Transverse colon (tissue), 4 donors: ENCODE measurements at regions not wholly inside any gene's neighbourhood (a gene's known extent, or its start where the extent isn't known, plus 50 kb on each side); places are given as distances from the start of the nearest gene placed in this dataset.

Source experiments
- DNase-seq: peaks from one replicate; pipeline ENCODE4 v3.0.0-alpha.2; 2019
- H3K27ac ChIP-seq, 4 donors: fragments of 200-600 bp; sonication (generic); 2 replicates each; pipeline ENCODE4 v1.5.1; 2016 to 2018; ENCODE audit warnings: inconsistent platforms in 4 of 4
- H3K27me3 ChIP-seq: fragments of 200-600 bp; sonication (generic); 2 replicates; pipeline ENCODE4 v1.5.1; 2017; ENCODE audit warnings: inconsistent platforms
- H3K36me3 ChIP-seq, 4 donors: fragments of 200-600 bp; sonication (generic); 2 replicates each; pipeline ENCODE4 v1.5.1; 2017 to 2019; ENCODE audit warnings: inconsistent platforms in 4 of 4
- H3K4me1 ChIP-seq, 4 donors: fragments of 200-600 bp; sonication (generic); 2 replicates each; pipeline ENCODE4 v1.5.1; 2017 to 2020; ENCODE audit warnings: inconsistent platforms in 4 of 4
- H3K4me3 ChIP-seq, 4 donors: fragments of 200-600 bp; sonication (generic); 1 replicate in 1 of 4; 2 replicates in 3 of 4; pipeline versions ENCODE4 v1.5.1 to v1.6.1; 2017 to 2019; ENCODE audit warnings: inconsistent platforms in 4 of 4
- H3K9me3 ChIP-seq, 2 donors: fragments of 200-600 bp; sonication (generic); 2 replicates each; pipeline ENCODE4 v1.5.1; 2017 to 2019; ENCODE audit warnings: inconsistent platforms in 2 of 2
- EP300 ChIP-seq: sonication (generic); formaldehyde crosslinking; IDR thresholded peaks from one replicate; pipeline ENCODE4 v1.6.1; 2017; ENCODE audit warnings: antibody characterized with exemption, low read depth
- POLR2A ChIP-seq: fragments of 450-650 bp; IDR thresholded peaks from one replicate; pipeline ENCODE4 v1.6.1; 2016; ENCODE audit warnings: antibody characterized with exemption, mild to moderate bottlenecking, moderate library complexity
- POLR2AphosphoS5 ChIP-seq, 3 donors: sonication (generic); formaldehyde crosslinking; IDR thresholded peaks; one replicate each; pipeline ENCODE4 v1.6.1; 2016; ENCODE audit warnings: antibody characterized with exemption in 3 of 3
- WGBS, 2 donors: methylation state at CpG; one replicate each; pipeline ENCODE4 v1.1.5; 2018; ENCODE audit warnings: low coverage in 1 of 2; 5-methylcytosine and 5-hydroxymethylcytosine counted together
- in situ Hi-C, 4 donors: fragments of 200-750 bp; cut with MboI; loops; one replicate each; pipeline versions ENCODE4 v1.15.0 to v1.15.1; 2017; ENCODE audit warnings: low sequenced_read_pairs in 3 of 4, low pct_ligation_motif_present in 1 of 4, low pct_unique_long_range_greater_than_20kb in 1 of 4
- intact Hi-C: fragments of 100-400 bp; cut with DNase I; formaldehyde crosslinking; loops from one replicate; pipeline ENCODE4 v1.15.1; 2023; ENCODE audit warnings: low total_unique reads
- TF ChIP-seq, protein P1 (sequence below), 5 experiments: fragments of 200-600 bp in 3 of 5; fragments of 450-650 bp in 2 of 5; sonication (generic) in 3 of 5; IDR thresholded peaks; 1 replicate in 2 of 5; 2 replicates in 3 of 5; pipeline ENCODE4 v1.5.1; 2016 to 2017; ENCODE audit warnings: antibody characterized with exemption in 5 of 5, inconsistent platforms in 3 of 5, mild to moderate bottlenecking in 2 of 5, moderate library complexity in 1 of 5

DNA sequence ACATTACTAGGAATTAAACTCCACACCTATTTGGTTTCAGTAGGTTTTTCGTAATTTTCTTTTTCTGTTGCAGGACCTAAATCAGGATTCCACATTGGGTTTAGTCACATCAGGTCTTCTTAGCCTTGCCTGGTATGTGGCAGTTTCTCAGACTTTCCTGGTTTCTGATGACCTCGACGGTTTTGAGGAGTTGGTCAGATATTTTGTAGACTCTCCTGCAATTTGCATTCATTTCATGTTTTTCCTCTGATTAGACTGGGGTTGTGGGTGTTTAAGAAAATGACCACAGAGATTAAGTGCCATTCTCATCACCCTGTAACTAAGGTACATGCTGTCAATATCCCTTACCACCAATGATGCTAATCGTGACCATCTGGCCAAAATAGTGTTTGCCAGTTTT is 97.3 kb upstream of the ST6GAL2 start:
- TF ChIP-seq POLR2AphosphoS5 (IDR thresholded peaks at IDR 0.05), result no peak
- no peak for TF ChIP-seq POLR2A
- no peak for TF ChIP-seq EP300
- TF ChIP-seq, protein P1, sequence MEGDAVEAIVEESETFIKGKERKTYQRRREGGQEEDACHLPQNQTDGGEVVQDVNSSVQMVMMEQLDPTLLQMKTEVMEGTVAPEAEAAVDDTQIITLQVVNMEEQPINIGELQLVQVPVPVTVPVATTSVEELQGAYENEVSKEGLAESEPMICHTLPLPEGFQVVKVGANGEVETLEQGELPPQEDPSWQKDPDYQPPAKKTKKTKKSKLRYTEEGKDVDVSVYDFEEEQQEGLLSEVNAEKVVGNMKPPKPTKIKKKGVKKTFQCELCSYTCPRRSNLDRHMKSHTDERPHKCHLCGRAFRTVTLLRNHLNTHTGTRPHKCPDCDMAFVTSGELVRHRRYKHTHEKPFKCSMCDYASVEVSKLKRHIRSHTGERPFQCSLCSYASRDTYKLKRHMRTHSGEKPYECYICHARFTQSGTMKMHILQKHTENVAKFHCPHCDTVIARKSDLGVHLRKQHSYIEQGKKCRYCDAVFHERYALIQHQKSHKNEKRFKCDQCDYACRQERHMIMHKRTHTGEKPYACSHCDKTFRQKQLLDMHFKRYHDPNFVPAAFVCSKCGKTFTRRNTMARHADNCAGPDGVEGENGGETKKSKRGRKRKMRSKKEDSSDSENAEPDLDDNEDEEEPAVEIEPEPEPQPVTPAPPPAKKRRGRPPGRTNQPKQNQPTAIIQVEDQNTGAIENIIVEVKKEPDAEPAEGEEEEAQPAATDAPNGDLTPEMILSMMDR (IDR thresholded peaks at IDR 0.05), result no peak
- no peak for DNase-seq
- in situ Hi-C loops (no loop called here), intact Hi-C loops (no loop called here)
- H3K9me3 ChIP-seq, result no peaks in the 10 kb centered on the region
- H3K36me3 ChIP-seq, result no peaks in the 10 kb centered on the region
- H3K4me1 ChIP-seq, result no peaks in the 10 kb centered on the region
- no peaks in the 10 kb centered on the region for H3K27me3 ChIP-seq
- no peak overlapping the region for H3K27ac ChIP-seq
- no peak overlapping the region for H3K4me3 ChIP-seq
- WGBS, 2 donors, result 91 to 97% methylated on average over 4 of the region's 4 CpGs

DNA sequence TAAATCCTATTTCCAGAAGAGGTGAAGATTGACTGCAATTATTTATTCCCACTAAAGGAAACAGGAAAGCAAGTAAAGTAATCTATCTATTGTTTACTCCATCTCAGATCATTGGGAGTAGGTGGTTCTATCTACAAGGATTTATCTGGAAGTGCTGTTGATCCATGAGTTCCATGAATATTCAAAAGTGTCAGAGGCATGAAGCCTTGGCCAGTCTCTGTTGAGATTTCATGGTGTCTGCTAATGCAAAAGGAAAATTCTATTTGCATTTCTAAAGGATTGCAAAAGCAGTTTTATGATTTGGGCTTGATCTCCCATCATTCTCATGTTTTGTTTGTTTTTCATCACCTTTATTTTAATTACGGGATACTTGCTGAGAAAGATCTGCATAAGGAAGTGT is 102.4 kb upstream of the ST6GAL2 start:
- intact Hi-C loops, result no loop called here
- WGBS, 2 donors, result 27 to 39% methylated on average over 1 of the region's 1 CpG
- Histone ChIP-seq H3K4me3 (no peak overlapping the region), H3K27ac (no peak overlapping the region), H3K36me3 (no peaks in the 10 kb centered on the region), H3K4me1 (no peaks in the 10 kb centered on the region), H3K9me3 (no peaks in the 10 kb centered on the region), H3K27me3 (no peaks in the 10 kb centered on the region)
- no peak for DNase-seq
- TF ChIP-seq, protein P1 (IDR thresholded peaks at IDR 0.05), result no peak
- TF ChIP-seq POLR2A, result no peak
- TF ChIP-seq POLR2AphosphoS5 (IDR thresholded peaks at IDR 0.05), result no peak
- no peak for TF ChIP-seq EP300
- in situ Hi-C loops, result no loop called here

DNA sequence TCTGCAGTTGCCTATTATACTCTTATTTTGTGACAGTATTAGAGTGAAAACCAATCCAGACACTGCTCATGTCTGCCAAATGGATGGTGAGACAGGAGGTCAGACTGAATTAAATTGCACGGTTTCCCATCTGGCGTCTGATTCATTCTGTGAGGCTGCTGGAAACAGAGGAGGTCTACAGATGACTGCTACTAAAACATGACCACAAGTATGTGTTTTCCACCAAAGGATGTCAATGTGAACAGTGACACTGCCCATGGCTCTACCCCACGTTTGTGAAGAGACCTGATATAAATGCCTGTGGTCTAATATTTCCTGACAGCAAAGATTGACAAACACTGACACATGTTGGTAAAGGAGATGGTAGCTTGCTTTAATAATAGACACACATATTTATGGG is 104.3 kb upstream of the ST6GAL2 start:
- in situ Hi-C loops, result no loop called here
- WGBS, 2 donors, result 51 to 68% methylated on average over 3 of the region's 3 CpGs

DNA sequence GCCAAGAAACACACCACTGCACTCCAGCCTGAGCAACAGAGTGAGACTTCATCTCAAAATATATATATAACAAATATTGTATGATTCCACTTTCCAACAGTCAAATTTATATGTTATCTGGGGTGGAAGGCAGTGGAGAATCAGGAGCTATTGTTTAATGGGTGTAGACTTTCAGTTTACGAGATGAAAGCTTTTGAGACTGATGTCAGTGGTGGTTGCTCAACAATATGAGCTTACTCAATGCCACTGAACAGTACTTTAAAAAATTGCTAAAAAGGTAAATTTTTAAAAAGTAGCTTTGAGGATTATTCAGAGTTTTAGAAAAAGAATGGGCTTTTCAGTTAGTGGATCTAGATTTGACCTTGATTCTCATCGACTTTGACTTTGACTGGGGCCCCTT is 105.9 kb upstream of the ST6GAL2 start:
- 82 to 94% methylated on average over 2 of the region's 2 CpGs for WGBS, 2 donors
- in situ Hi-C loops, result no loop called here
- H3K9me3 ChIP-seq, result no peaks in the 10 kb centered on the region
- no peaks in the 10 kb centered on the region for H3K36me3 ChIP-seq
- no peaks in the 10 kb centered on the region for H3K27me3 ChIP-seq
- TF ChIP-seq, protein P1 (IDR thresholded peaks at IDR 0.05), result no peak
- TF ChIP-seq POLR2AphosphoS5 (IDR thresholded peaks at IDR 0.05) (no peak), POLR2A (no peak), EP300 (no peak)
- intact Hi-C loops, result no loop called here
- no peak overlapping the region for H3K4me3 ChIP-seq
- no peak overlapping the region for H3K27ac ChIP-seq
- H3K4me1 ChIP-seq, result peaks cover 0 to 4% (median 0%) of the 10 kb centered on the region in 4 donors
- no peak for DNase-seq

More for the DNA sequence above, 104.3 kb upstream of the ST6GAL2 start:
- no peak for TF ChIP-seq EP300
- TF ChIP-seq, protein P1 (IDR thresholded peaks at IDR 0.05), result no peak
- no peak for TF ChIP-seq POLR2AphosphoS5 (IDR thresholded peaks at IDR 0.05)
- TF ChIP-seq POLR2A, result no peak
- Histone ChIP-seq H3K27me3 (no peaks in the 10 kb centered on the region), H3K9me3 (no peaks in the 10 kb centered on the region), H3K4me1 (no peaks in the 10 kb centered on the region), H3K36me3 (no peaks in the 10 kb centered on the region), H3K27ac (no peak overlapping the region), H3K4me3 (no peak overlapping the region)
- intact Hi-C loops, result no loop called here
- no peak for DNase-seq
